ENCODE measurements at regions not wholly inside any gene's neighbourhood (a gene's known extent, or its start where the extent isn't known, plus 50 kb on each side); places are given as distances from the start of the nearest gene placed in this dataset.

DNA sequence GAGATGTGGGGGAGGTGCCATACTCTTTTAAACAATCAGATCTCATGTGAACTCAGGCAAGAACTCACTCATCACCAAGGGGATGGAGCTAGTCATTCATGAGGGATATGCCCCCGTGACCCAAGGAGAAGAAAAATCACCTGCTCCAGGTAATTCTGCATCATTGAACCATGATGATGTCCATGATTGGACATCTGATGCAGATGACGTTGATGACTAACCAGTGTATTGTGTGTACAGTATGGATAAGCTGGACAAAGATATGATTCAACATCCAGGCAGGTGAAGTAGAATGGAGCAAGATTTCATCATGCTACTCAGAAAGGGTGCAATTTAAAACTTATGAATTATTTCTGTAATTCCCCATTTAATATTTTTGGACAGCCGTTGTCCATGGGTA is 286.4 kb upstream of the SMIM31 start (continued):
- no peak for TF ChIP-seq FOXS1 (CRISPR knock-in tag; IDR thresholded peaks at IDR 0.05)
- TF ChIP-seq, protein P1, sequence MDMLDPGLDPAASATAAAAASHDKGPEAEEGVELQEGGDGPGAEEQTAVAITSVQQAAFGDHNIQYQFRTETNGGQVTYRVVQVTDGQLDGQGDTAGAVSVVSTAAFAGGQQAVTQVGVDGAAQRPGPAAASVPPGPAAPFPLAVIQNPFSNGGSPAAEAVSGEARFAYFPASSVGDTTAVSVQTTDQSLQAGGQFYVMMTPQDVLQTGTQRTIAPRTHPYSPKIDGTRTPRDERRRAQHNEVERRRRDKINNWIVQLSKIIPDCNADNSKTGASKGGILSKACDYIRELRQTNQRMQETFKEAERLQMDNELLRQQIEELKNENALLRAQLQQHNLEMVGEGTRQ (IDR thresholded peaks at IDR 0.05) = no peak
- TF ChIP-seq, protein P2, sequence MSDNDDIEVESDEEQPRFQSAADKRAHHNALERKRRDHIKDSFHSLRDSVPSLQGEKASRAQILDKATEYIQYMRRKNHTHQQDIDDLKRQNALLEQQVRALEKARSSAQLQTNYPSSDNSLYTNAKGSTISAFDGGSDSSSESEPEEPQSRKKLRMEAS (IDR thresholded peaks at IDR 0.05) = no peak

DNA sequence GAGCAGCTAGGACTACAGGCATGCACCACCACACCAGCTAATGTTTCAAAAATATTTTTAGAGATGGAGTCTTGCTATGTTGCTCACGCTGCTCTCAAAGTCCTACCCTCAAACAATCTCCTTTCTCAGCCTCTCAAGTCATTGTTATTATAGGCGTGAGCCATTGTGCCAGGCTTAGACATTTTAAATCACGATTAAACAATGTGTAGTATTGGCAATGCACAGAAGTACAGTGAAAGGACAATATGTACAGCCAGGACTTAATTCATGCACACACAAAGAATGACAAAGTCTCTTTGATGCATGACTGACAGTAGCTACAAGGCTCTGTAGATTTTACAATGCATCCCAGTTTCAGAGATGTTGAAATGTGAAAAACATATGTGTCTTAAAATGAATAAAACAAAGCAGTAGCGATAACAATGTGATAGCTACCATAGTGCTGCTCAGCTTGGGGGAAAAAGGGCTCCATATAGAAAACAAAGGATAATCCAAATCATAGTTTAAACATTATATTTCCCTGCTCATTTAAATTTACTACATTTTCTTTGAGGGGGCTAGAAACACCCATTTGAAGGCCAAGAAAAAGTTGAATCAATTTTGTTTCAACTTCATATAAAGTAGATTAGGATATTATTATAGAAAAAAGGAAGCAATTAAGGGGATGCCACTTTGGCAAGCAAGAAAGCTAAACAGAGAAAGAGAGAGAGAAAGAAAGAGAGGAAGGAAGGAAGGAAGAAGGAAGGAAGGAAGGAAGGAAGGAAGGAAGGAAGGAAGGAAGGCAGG is 272.4 kb upstream of the SMIM31 start:
- WGBS (ENCODE audit: missing lambda C conversion rate) = 12% methylated on average over 4 of the region's 4 CpGs
- DNase-seq (ENCODE audit: low read depth in 1 of 2, low spot score in 1 of 2) = no peak
- FAIRE-seq = no peak
- Histone ChIP-seq H3K9me3 (no peaks in the 10 kb centered on the region), H3K4me2 (no peak overlapping the region), H3K27ac (no peak overlapping the region), H3K4me3 (no peak overlapping the region), H3K4me1 (no peaks in the 10 kb centered on the region)
- ChIA-PET POLR2A (no interaction called here), CTCF (no interaction called here)
- TF ChIP-seq EHMT2 (IDR thresholded peaks at IDR 0.05; ENCODE audit: low read depth) (no peak), CEBPB (IDR thresholded peaks at IDR 0.05) (no peak)
- no peak for ATAC-seq

DNA sequence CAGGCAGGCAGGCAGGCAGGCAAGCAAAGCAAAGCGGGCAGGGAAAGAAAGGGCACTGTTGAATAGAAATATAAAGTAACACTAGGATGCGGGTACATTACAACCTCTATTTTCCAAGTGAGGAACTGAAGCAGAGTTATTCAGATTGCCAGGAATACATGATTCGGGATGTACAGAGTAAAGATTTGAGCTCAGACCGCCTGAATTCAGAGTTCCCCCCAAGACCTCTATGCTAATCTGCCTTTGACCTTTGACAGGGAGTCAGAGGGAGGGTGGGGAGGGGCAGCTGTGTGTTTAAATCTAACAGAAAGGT is 271.9 kb upstream of the SMIM31 start:
- TF ChIP-seq NR3C1 (IDR thresholded peaks at IDR 0.05) (no peak), FOSL2 (IDR thresholded peaks at IDR 0.05) (no peak), FOSL2 (CRISPR knock-in tag; IDR thresholded peaks at IDR 0.05) (no peak), POLR2AphosphoS2 (conservative IDR thresholded peaks at IDR 0.05; ENCODE audit: low read length) (no peak)
- TF ChIP-seq, protein P3, sequence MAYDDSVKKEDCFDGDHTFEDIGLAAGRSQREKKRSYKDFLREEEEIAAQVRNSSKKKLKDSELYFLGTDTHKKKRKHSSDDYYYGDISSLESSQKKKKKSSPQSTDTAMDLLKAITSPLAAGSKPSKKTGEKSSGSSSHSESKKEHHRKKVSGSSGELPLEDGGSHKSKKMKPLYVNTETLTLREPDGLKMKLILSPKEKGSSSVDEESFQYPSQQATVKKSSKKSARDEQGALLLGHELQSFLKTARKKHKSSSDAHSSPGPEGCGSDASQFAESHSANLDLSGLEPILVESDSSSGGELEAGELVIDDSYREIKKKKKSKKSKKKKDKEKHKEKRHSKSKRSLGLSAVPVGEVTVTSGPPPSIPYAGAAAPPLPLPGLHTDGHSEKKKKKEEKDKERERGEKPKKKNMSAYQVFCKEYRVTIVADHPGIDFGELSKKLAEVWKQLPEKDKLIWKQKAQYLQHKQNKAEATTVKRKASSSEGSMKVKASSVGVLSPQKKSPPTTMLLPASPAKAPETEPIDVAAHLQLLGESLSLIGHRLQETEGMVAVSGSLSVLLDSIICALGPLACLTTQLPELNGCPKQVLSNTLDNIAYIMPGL (CRISPR knock-in tag; IDR thresholded peaks at IDR 0.05; ENCODE audit: borderline replicate concordance) = no peak
- TF ChIP-seq, protein P4, sequence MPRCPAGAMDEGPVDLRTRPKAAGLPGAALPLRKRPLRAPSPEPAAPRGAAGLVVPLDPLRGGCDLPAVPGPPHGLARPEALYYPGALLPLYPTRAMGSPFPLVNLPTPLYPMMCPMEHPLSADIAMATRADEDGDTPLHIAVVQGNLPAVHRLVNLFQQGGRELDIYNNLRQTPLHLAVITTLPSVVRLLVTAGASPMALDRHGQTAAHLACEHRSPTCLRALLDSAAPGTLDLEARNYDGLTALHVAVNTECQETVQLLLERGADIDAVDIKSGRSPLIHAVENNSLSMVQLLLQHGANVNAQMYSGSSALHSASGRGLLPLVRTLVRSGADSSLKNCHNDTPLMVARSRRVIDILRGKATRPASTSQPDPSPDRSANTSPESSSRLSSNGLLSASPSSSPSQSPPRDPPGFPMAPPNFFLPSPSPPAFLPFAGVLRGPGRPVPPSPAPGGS (IDR thresholded peaks at IDR 0.05) = no peak
- Histone ChIP-seq H3K4me2 (no peak overlapping the region), H3K9me3 (no peaks in the 10 kb centered on the region), H3K4me3 (no peak overlapping the region), H3K4me1 (no peaks in the 10 kb centered on the region), H3K27ac (no peak overlapping the region)
- WGBS (ENCODE audit: missing lambda C conversion rate) = 23% methylated on average over 4 of the region's 4 CpGs
- no peak for DNase-seq (ENCODE audit: low read depth in 1 of 2, low spot score in 1 of 2)
- no peak for ATAC-seq
- FAIRE-seq = no peak
- ChIA-PET CTCF (no interaction called here), POLR2A (no interaction called here)

DNA sequence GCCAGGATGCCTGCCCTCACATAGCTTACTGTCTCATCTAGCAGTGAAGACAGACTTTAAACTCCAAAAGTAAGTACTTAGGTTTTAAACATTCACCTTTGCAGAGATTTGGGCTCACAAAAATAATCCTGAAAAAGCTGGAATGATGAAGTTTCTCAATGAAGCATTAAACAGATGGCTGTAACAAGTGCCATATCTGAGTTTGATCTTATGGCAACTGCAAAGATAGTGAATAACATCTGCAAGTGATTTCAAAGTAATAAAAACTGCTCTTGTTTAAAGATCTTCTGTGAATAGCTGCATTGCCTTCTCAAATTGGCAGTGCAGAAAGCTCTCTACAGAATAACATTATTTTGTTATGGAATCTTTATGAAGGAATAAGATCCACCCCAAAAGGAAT is 271.2 kb upstream of the SMIM31 start:
- FAIRE-seq (no peak), DNase-seq (ENCODE audit: low read depth in 1 of 2, low spot score in 1 of 2) (no peak), ATAC-seq (no peak)
- no peak overlapping the region for H3K4me3 ChIP-seq
- ChIA-PET POLR2A (interaction anchor here (0.5 kb wide), 1 partner anchor 192 kb away, joined by 3 read pairs; no protein-coding TSS in a partner anchor), CTCF (no interaction called here)
- no peak overlapping the region for H3K27ac ChIP-seq
- no peaks in the 10 kb centered on the region for H3K4me1 ChIP-seq
- no peak overlapping the region for H3K4me2 ChIP-seq
- H3K9me3 ChIP-seq = no peaks in the 10 kb centered on the region
- TF ChIP-seq PHF8 (IDR thresholded peaks at IDR 0.05; ENCODE audit: borderline replicate concordance, low read depth) (no peak), EP300 (IDR thresholded peaks at IDR 0.05) (no peak), SMC3 (IDR thresholded peaks at IDR 0.05) (no peak), HEYL (CRISPR knock-in tag; IDR thresholded peaks at IDR 0.05) (no peak), KDM1A (IDR thresholded peaks at IDR 0.05; ENCODE audit: low read depth) (no peak), ZC3H11A (IDR thresholded peaks at IDR 0.05) (no peak), HOXB13 (CRISPR knock-in tag; IDR thresholded peaks at IDR 0.05; ENCODE audit: low read depth) (no peak), ZNF302 (CRISPR knock-in tag; IDR thresholded peaks at IDR 0.05) (no peak), BHLHE40 (IDR thresholded peaks at IDR 0.05; ENCODE audit: low read depth, low read length) (no peak), ESRRA (IDR thresholded peaks at IDR 0.05; ENCODE audit: borderline replicate concordance, low read length) (no peak)
- TF ChIP-seq, protein P5, sequence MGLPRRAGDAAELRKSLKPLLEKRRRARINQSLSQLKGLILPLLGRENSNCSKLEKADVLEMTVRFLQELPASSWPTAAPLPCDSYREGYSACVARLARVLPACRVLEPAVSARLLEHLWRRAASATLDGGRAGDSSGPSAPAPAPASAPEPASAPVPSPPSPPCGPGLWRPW (IDR thresholded peaks at IDR 0.05) = no peak
- TF ChIP-seq, protein P6, sequence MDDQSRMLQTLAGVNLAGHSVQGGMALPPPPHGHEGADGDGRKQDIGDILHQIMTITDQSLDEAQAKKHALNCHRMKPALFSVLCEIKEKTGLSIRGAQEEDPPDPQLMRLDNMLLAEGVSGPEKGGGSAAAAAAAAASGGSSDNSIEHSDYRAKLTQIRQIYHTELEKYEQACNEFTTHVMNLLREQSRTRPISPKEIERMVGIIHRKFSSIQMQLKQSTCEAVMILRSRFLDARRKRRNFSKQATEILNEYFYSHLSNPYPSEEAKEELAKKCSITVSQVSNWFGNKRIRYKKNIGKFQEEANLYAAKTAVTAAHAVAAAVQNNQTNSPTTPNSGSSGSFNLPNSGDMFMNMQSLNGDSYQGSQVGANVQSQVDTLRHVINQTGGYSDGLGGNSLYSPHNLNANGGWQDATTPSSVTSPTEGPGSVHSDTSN (IDR thresholded peaks at IDR 0.05) = no peak
- TF ChIP-seq, protein P7, sequence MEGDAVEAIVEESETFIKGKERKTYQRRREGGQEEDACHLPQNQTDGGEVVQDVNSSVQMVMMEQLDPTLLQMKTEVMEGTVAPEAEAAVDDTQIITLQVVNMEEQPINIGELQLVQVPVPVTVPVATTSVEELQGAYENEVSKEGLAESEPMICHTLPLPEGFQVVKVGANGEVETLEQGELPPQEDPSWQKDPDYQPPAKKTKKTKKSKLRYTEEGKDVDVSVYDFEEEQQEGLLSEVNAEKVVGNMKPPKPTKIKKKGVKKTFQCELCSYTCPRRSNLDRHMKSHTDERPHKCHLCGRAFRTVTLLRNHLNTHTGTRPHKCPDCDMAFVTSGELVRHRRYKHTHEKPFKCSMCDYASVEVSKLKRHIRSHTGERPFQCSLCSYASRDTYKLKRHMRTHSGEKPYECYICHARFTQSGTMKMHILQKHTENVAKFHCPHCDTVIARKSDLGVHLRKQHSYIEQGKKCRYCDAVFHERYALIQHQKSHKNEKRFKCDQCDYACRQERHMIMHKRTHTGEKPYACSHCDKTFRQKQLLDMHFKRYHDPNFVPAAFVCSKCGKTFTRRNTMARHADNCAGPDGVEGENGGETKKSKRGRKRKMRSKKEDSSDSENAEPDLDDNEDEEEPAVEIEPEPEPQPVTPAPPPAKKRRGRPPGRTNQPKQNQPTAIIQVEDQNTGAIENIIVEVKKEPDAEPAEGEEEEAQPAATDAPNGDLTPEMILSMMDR (IDR thresholded peaks at IDR 0.05) = no peak

Measured in A549 (cell line).